ENCODE measurements at regions not wholly inside any gene's neighbourhood (a gene's known extent, or its start where the extent isn't known, plus 50 kb on each side); places are given as distances from the start of the nearest gene placed in this dataset.

DNA sequence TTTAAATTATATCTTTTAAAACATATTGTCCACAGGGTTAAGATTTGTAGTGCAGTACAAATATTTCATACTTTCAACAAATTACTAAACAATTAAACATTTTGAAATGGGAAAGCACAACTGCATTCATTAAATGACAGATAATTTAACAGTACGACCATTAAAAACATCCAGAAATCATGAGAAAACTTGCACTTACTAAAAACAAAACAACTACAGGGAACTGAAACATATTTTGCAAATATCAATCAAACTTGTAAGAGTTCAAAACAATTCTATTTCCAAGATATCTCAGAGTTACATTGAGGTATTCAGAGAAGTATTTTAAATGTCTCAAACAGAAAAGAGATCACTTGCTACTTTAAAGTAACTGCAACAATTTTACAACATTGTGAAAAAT, 478.5 kb upstream of the PCDH10 start:
- TF ChIP-seq ZNF274 (IDR thresholded peaks at IDR 0.05; ENCODE audit: low read depth, low read length) (no peak), TCF7L2 (IDR thresholded peaks at IDR 0.05; ENCODE audit: borderline replicate concordance, extremely low read depth, insufficient read depth, insufficient read length) (no peak), POLR2AphosphoS5 (IDR thresholded peaks at IDR 0.05; ENCODE audit: low read depth, low read length) (no peak), SRF (IDR thresholded peaks at IDR 0.05; ENCODE audit: low read depth) (no peak), POLR2A (IDR thresholded peaks at IDR 0.05; ENCODE audit: borderline replicate concordance, extremely low read depth, insufficient read depth, insufficient read length) (no peak), RAD21 (IDR thresholded peaks at IDR 0.05; ENCODE audit: low read depth) (no peak)
- TF ChIP-seq, protein P1, sequence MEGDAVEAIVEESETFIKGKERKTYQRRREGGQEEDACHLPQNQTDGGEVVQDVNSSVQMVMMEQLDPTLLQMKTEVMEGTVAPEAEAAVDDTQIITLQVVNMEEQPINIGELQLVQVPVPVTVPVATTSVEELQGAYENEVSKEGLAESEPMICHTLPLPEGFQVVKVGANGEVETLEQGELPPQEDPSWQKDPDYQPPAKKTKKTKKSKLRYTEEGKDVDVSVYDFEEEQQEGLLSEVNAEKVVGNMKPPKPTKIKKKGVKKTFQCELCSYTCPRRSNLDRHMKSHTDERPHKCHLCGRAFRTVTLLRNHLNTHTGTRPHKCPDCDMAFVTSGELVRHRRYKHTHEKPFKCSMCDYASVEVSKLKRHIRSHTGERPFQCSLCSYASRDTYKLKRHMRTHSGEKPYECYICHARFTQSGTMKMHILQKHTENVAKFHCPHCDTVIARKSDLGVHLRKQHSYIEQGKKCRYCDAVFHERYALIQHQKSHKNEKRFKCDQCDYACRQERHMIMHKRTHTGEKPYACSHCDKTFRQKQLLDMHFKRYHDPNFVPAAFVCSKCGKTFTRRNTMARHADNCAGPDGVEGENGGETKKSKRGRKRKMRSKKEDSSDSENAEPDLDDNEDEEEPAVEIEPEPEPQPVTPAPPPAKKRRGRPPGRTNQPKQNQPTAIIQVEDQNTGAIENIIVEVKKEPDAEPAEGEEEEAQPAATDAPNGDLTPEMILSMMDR (IDR thresholded peaks at IDR 0.05 in 2 of 3, conservative IDR thresholded peaks at IDR 0.05 in 1 of 3; ENCODE audit: borderline replicate concordance in 1 of 3, insufficient read depth in 1 of 3, low read depth in 2 of 3, low read length in 2 of 3): no peak
